HK-2 (cell line): ENCODE measurements at regions not wholly inside any gene's neighbourhood (a gene's known extent, or its start where the extent isn't known, plus 50 kb on each side); places are given as distances from the start of the nearest gene placed in this dataset.

ENCODE experiments used
- DNase-seq: peaks from one replicate; pipeline ENCODE4 v3.0.0-alpha.2; 2018; ENCODE audit not compliant: unreplicated experiment

GRCh38 chr15:46703871-46704637 is 1013.3 kb upstream of the SEMA6D start:
- DNase-seq = no peak

- no peak for DNase-seq
These were observed 1009.9 kb upstream of the SEMA6D start for GRCh38 chr15:46707452-46707851.

- DNase-seq = no peak
These were observed 1009.1 kb upstream of the SEMA6D start for GRCh38 chr15:46708226-46708625.

- no peak for DNase-seq
These were observed 1007.7 kb upstream of the SEMA6D start for GRCh38 chr15:46709460-46710083.

- DNase-seq = no peak
These were observed 1006.8 kb upstream of the SEMA6D start for GRCh38 chr15:46710401-46710960.

- no peak for DNase-seq
These were observed 1004.3 kb upstream of the SEMA6D start for GRCh38 chr15:46713045-46713444.

GRCh38 chr15:46714950-46715349 is 1002.4 kb upstream of the SEMA6D start:
- DNase-seq = no peak

GRCh38 chr15:46723308-46723707 is 994.0 kb upstream of the SEMA6D start:
- DNase-seq = no peak

- DNase-seq = no peak
These were observed 985.2 kb upstream of the SEMA6D start for GRCh38 chr15:46732060-46732459.

GRCh38 chr15:46735115-46735514 is 982.2 kb upstream of the SEMA6D start:
- DNase-seq = no peak

- DNase-seq = no peak
These were observed 966.0 kb upstream of the SEMA6D start for GRCh38 chr15:46751303-46751702.

- DNase-seq = no peak
These were observed 963.4 kb upstream of the SEMA6D start for GRCh38 chr15:46753946-46754345.

- DNase-seq = no peak
These were observed 954.2 kb upstream of the SEMA6D start for GRCh38 chr15:46763091-46763490.

- no peak for DNase-seq
These were observed 952.5 kb upstream of the SEMA6D start for GRCh38 chr15:46764851-46765250.

- no peak for DNase-seq
These were observed 951.3 kb upstream of the SEMA6D start for GRCh38 chr15:46766021-46766420.

GRCh38 chr15:46768287-46768686 is 949.0 kb upstream of the SEMA6D start:
- DNase-seq = no peak

- DNase-seq = no peak
These were observed 944.3 kb upstream of the SEMA6D start for GRCh38 chr15:46773016-46773415.

- DNase-seq = no peak
These were observed 938.4 kb upstream of the SEMA6D start for GRCh38 chr15:46778876-46779275.

GRCh38 chr15:46786590-46787285 is 930.6 kb upstream of the SEMA6D start:
- DNase-seq = no peak

GRCh38 chr15:46795685-46796084 is 921.6 kb upstream of the SEMA6D start:
- DNase-seq = no peak

- DNase-seq = no peak
These were observed 908.5 kb upstream of the SEMA6D start for GRCh38 chr15:46808834-46809233.

GRCh38 chr15:46815240-46815639 is 902.1 kb upstream of the SEMA6D start:
- no peak for DNase-seq

GRCh38 chr15:46815765-46816164 is 901.5 kb upstream of the SEMA6D start:
- no peak for DNase-seq
